HG02943 (cell line): ENCODE measurements at regions not wholly inside any gene's neighbourhood (a gene's known extent, or its start where the extent isn't known, plus 50 kb on each side); places are given as distances from the start of the nearest gene placed in this dataset.
"Not testable (repeated sequence)": the region's sequence is repeated elsewhere in the genome, so short reads cannot be mapped to it uniquely, and the experiment has no call there.

ENCODE experiments used
- ATAC-seq: cut with Tn5 transposase; IDR thresholded peaks from one replicate; pipeline ENCODE4 v1.9.1; 2021; ENCODE audit warnings: mild to moderate bottlenecking, low read depth, moderate library complexity; ENCODE audit not compliant: unreplicated experiment

DNA sequence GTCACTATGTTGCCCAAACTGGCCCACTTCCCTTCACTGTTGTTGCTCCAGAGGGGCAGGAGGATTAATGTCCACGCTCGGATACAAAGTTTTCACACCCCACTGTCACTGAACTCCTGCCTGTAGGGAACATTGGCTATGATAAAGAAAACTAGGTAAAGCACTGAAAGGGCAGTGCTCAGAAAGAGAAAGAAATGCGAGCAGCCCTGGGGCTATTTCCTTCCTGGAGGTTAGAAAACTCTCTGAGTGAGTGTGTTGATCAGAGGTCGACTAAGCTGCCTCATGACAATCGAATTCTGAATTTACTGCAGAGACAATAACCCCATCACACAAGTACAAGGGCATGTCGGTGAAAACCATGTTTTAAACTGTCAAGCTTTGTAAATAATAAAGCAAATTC, 227.2 kb upstream of the PITRM1 start:
- no peak for ATAC-seq

DNA sequence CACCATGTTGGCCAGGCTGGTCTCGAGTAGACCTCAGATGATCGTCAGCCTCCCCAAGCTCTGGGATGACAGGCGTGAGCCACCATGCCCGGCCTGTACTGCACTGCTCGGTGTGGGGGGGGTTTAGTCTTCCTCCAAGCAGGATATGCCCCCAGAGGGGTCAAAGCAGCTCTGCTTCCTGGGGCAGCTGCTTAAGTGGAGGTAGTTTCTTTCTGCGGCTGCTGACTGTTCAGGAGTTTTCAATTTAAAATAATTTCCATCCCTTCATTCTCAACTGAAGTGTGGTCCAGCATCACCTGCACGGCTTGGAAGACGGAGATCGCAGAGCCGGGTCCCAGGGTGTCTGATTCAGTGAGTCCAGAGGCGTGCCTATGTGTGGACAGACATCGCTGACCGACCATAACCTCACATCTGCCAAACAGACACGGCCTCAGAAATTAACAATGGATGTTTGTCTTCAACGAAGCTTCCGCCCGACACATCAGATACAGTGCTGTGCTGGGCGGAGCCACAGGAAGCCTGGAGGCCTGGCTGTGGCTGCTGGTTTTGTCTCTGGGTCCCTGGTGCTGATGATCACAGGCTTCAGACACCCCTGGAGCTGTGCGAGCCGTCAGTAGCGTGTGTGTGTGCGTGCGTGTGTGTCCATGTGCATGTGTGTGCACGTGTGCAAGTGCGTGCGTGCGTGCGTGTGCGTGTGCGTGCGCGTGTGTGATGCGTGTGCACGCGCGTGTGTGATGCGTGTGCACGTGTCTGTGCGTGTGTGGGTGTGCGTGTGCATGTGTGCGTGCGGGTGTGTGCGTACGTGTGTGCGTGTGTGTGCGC, 226.5 kb upstream of the PITRM1 start:
- ATAC-seq = no peak

DNA sequence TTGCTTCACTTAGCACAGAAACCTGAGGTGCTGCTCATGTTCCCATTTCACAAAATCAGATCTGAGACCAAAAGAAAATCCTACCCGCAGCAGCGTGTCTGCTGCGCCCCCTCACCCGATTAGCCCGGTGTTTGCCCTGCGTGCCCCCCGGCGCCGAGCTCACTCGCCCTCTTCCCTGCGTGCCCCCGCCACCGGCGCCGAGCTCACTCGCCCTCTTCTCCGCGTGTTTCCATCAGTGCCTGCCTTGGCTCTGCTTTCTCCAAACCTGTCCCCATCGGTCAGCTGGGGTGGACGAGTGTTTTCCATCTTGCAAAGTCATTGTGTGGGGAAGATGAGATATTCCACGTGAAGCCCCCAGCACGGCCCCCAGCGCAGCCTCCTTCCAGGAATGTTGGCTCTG, 225.3 kb upstream of the PITRM1 start:
- no peak for ATAC-seq

DNA sequence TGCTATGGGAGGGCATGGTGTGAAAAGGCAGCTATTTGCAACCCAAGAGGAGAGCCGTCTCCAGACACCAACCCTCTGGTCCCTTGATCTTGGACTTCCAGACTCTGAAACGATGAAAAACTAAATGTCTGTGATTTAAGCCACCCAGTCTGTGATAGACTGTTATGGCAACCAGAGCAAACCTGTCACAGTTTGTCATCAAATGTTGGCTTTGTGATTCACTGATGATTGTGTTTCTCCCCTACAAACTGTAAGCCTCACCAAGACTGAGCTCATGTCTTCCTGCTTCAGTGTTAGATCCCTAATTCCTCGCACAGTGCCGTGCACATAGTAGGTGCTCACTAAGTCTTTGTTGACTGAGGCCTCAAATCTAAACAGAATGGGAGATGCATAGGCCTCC, 224.6 kb upstream of the PITRM1 start:
- no peak for ATAC-seq

DNA sequence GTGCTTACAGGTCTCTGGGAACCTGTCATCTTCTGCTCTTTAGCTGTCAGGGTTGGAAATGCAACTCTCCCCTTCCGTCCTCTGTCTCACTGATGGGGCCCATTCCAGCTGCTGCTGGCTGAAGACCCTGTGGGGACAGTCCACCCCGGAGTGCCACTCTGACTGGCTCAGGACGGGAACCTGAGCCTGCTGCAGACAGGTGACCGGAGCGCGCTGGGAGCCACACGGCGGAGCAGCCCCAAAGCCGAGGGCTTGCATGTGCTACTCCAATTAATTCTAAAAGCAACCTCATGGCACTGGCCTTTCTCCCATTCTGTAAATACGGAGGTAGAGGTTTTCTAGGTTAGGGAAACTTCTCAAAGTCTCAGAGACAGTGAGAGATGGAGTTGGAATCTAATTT, 223.5 kb upstream of the PITRM1 start:
- no peak for ATAC-seq

DNA sequence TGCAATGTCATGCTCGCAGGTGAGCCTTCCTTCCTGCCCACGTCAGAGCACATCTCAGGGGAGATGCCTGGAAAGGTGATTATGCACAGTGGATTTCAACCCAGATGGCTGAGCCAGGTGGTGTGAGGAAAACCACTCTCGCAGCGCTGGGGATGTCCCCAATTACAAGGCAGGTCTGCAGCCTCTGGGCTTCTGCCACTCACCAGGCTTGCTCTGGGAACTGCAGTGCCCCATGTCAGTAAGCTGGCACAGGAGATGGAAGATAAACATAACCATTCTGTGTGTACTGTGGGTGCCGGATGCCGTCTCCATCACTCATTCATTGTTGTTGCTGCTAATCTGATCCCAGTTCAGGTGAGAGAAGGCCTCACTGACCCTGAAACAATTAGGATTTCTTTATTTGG, 222.9 kb upstream of the PITRM1 start:
- no peak for ATAC-seq

DNA sequence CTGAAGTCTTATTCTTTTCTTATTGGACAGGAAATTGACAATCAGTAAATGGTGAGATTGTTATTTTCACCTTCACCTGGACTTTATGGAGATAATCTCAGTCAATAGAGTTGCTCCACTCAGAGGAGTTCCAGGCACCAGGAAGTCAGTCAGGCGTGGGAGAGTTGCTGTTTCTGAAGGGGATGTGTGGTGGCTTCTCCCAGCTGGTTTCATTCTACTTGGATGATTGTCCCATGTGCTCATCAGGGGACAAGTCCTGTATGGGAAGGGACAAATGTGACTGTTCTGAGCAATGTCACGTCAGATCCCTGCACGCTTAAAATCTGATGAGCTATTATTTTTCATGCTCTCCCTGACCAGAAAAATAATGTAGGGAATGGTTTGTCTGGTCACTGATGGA, 222.5 kb upstream of the PITRM1 start:
- ATAC-seq = no peak

DNA sequence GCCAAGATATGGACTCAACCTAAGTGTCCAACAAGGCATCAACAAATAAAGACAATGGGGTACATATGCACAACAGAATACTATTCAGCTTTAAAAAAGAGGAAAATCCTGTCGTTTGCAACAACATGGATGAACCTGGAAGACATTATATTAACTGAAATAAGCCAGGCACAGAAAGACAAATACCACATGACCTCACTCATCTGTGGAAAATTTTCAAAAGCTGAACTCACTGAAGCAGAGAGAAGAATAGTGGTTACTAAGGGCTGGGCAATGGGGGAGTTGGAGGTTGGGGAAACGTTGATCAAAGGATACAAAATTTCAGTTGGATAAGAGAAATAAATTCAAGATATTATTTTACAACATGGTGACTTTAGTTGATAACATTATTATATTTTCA, 221.4 kb upstream of the PITRM1 start:
- ATAC-seq = no peak

DNA sequence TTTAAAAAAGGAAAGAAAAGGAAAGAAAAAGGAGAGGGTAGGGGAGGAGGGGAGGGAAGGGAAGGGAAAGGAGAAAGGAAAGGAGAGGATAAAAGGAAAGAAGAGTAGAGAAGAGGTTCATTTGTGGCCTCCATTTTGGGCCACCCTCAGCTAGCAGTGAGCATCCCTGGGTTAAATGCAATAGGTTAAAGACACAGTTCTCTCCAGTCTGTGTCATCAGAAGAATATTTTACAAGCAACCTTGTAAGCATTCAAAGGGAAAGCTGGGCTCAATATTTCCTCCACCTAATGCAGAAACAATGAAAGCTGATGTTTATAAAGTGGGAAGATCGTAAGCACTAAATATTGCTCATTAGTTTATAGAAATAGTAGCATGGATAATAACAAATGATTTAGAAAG, 219.1 kb upstream of the PITRM1 start:
- no peak for ATAC-seq

DNA sequence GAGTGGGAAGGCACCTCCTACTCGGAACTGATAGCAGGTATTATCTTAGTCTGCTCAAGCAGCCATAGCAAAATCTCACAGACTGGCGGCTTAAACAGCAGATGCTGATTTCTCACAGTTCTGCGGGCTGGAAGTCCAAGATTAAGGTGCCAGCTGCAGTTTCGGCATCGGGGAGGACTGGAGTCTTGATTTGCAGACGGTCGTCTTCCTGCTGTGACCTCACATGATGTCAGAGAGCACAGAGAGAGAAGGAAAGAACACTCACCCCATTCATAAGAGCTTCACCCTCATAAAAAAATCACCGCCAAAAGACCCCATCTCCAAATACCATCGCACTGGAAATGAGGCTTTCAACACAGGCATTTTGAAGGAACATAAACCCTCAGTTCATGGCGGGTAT, 216.5 kb upstream of the PITRM1 start:
- no peak for ATAC-seq

DNA sequence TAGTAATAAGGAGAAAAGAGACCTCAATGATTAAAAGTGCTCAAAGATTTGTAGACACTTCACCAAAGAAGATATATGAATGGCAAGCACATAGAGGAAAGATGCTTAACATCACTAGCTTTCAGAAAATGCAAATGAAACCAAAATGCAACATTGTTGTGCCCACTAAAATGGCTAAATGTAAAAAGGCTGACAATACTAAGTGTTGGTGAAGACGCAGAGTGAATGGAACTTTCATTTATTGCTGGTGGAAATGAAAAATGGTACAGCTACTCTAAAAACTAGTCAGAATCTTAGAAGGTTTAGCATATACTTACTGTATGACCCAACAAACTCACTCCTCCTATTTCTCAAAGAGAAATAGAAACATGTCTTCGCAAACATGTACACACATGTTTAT, 212.9 kb upstream of the PITRM1 start:
- no peak for ATAC-seq

DNA sequence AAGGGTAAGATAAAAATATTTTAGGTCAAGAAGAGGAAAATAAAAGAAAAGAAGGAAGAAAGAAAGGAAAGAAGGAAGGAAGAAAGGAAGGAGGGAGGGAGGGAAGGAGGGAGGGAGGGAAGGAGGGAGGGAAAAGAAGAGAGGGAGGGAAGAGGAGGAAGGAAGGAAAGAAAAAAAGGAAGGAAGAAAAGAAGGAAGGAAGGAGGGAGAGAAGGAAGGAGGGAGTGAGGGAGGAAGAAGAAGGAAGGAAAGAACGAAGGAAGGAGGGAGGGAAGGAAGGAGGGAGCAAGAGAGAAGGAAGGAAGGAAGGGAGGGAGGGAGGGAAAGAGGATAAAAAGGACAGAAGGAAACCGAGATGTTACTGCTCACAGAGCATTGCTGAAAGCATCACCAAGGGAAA, 209.5 kb upstream of the PITRM1 start:
- ATAC-seq = no peak

DNA sequence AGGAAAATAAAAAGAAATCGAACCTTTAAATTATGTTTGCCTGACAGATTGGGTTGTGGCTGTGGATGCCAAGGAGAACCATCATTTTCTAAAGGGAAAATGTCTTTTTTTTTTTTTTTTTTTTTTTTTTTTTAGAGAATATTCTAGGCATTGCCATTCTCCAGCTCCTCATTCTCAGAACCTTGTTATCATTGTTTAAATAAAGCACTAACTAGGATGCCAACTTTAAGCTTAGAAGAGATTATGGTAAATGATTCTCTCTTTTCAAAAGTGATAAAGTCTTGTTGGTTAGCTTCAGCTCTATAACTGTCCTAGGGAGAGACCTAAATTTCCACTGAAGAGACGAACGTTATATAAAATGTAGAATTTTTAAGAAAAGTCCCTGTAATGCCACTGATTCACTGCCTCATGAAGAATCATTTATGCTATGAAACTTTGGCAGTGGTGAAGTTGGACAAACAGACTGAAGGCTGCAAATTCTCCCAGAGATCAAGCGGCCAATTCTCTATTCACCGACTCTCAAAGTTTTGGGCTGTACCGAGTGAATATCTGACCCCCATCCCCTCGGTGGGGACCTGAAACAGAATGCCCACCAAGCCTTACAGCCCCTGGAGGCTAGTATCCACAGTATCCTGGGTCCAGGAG, 207.9 kb upstream of the PITRM1 start:
- no peak for ATAC-seq

DNA sequence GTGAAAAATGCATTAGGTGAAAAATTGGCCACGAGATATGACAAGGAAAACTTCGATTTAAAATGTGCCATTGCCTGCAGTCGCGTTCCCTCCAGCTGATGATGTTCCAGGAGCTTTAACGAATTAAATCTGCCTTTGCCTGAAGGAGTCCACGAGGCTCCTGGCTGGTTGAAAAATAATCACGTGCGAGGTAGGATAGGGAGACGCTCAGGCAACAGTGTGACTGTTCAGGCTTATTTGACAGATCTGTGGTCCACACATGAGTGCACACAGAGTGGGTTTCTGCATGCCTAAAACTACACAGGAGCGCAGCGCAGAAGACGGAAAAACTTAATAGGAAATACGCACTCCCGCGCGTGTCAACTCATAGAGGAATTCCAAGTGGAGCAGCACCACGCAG, 204.0 kb upstream of the PITRM1 start:
- no peak for ATAC-seq

DNA sequence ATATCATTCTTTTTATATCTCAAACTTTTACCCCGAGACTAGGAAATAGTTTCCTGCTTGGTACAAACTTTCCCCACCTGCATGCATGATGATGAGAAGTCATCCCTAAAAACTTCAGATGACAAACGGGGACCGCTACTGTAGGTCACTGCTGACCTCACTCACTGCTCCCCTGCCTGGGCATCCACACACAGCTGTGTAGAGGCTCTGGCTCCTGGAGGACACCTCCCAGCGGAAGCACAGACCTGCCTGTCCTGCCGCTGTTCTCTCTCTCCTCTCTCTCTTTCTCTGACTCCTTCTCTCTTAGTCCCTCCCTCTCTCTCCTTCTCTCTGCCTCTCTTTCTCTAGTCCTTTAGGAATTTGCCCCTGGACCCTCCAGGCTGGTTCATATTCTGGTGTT, 202.9 kb upstream of the PITRM1 start:
- no peak for ATAC-seq

DNA sequence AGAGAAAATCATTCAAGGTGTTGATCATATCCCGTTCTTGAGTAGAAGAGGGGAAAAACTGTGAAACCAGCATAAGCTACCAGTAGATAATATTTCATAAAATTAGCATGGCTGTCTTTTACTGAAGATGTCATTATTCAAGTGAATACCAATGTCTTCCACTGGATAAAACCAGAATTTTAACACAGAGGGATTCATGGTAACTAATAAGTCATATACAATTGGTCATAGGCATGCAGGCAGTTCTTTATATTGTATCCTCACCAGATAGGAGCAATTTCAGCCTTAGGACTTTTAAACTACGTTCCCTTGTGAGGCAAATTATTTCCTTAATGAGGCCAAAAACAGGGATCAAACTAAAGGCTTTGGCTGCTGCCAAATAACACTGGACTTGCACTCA, 202.3 kb upstream of the PITRM1 start:
- ATAC-seq = no peak

DNA sequence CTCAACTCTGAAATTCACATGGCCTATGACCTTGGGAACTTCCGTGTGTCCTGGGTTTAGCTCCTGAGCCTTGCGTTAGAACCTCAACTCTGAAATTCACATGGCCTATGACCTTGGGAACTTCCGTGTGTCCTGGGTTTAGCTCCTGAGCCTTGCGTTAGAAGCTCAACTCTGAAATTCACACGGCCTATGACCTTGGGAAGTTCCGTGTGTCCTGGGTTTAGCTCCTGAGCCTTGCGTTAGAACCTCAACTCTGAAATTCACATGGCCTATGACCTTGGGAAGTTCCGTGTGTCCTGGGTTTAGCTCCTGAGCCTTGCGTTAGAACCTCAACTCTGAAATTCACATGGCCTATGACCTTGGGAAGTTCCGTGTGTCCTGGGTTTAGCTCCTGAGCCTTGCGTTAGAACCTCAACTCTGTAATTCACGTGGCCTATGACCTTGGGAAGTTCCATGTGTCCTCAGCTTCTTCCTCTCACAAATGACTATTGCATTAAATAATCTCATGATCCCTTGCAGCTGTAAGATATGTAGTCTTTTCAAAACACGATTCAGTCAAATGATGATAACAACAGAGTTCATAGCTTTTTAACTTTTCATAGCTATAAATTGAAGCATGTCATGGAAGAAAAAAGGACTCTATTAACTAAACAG, 200.9 kb upstream of the PITRM1 start:
- ATAC-seq = not testable (repeated sequence)

DNA sequence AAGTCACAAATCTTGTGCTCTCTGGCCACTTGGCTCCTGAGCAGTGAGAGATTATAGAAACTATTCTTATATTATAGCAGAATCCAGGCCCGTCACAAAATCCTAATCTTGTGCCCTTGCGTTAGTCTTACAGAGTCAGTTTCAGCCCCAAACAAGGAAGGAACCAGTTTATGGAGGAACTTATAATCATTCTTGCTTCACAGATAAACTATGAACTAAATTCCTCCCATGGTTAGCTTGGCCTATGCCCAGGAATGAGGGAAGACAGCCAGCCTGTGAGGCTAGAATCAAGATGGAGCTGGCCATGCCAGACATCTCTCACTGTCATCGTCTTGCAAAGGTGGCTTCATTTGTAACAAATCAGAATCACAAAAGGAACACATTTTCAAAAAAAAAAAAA, 199.7 kb upstream of the PITRM1 start:
- ATAC-seq = no peak

DNA sequence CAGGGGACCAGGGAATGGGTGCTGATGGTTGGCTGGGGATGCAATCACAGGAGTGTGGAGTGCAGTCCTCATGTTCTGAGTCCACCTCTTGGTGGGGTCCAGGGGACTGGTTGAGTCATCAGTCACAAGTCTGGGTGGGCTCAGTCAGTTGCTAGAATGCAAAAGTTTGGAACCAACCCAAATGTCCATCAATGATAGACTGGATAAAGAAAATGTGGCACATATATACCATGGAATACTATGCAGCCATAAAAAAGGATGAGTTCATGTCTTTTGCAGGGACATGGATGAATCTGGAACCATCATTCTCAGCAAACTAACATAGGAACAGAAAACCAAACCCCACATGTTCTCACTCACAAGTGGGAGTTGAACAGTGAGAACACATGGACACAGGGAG, 199.0 kb upstream of the PITRM1 start:
- not testable (repeated sequence) for ATAC-seq

DNA sequence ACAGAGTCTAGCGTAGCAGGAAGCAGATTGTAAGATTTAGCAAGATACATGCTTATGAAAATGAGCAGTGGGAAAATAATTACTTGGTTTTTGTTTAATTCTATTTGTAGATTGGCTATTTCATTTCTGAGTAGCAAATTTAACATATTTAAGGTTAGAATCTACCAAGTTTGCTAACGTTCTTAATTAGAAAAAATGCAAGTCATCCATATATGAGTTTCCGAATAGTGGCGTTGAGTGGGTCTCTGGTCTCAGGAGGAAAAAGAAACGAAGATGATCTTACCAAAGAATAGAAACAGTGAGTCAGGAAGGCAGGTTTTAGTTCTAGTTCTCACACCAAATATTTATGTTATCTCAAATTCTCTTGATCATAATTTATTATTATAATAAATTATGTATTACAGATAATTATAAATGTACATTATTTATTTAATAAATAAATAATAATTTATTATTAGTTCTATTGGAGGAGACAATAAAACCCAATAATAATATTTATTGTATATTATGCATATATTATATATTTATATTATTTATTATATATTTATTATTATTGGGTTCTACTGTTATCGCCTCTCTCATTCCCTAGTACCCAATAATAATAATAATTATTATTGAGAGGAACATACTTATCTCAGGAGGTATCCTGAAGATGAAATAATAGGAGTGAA, 194.3 kb upstream of the PITRM1 start:
- ATAC-seq = no peak

DNA sequence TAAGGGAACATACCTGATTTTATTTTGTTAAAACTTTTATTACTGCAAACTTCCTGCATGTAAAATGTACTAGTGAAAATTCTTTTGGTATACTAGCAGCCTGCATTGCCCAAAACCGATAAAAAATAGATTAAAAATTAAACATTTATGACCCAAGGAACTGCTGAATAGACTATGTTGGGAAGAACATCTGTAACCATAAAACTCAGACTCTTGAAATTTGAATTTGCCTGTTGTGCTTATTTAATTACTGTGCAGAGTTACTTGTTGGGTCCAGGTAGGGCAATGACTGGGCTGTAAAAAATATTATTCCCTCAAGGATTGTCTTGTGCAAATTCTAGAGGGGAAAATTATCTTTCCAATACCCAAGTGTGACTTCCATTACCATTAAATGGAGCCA, 193.5 kb upstream of the PITRM1 start:
- no peak for ATAC-seq
